GM18907 (cell line): ENCODE measurements at regions not wholly inside any gene's neighbourhood (a gene's known extent, or its start where the extent isn't known, plus 50 kb on each side); places are given as distances from the start of the nearest gene placed in this dataset.

Experiments used
- ATAC-seq: cut with Tn5 transposase; IDR thresholded peaks from one replicate; pipeline ENCODE4 v1.9.1; 2021; ENCODE audit warnings: mild to moderate bottlenecking, moderate library complexity; ENCODE audit not compliant: unreplicated experiment

GRCh38 chr5:166992874-166993722 lies 1298.3 kb upstream of the WWC1 start:
- ATAC-seq: no peak

- ATAC-seq: no peak
These were observed 1297.2 kb upstream of the WWC1 start for GRCh38 chr5:166994226-166994625.

GRCh38 chr5:167001246-167001645 lies 1290.2 kb upstream of the WWC1 start:
- no peak for ATAC-seq

- no peak for ATAC-seq
These were observed 1282.7 kb upstream of the WWC1 start for GRCh38 chr5:167008705-167009104.

GRCh38 chr5:167011196-167011595 lies 1280.2 kb upstream of the WWC1 start:
- no peak for ATAC-seq

GRCh38 chr5:167012123-167013034 lies 1279.1 kb upstream of the WWC1 start:
- ATAC-seq: no peak

- no peak for ATAC-seq
These were observed 1276.9 kb upstream of the WWC1 start for GRCh38 chr5:167014401-167015056.

- no peak for ATAC-seq
These were observed 1271.0 kb upstream of the WWC1 start for GRCh38 chr5:167020418-167020817.

GRCh38 chr5:167029488-167029887 lies 1262.0 kb upstream of the WWC1 start:
- no peak for ATAC-seq

GRCh38 chr5:167030500-167031120 lies 1260.8 kb upstream of the WWC1 start:
- no peak for ATAC-seq

- no peak for ATAC-seq
These were observed 1254.9 kb upstream of the WWC1 start for GRCh38 chr5:167036585-167036984.

- ATAC-seq: no peak
These were observed 1242.3 kb upstream of the WWC1 start for GRCh38 chr5:167049043-167049663.

GRCh38 chr5:167049771-167050567 lies 1241.5 kb upstream of the WWC1 start:
- ATAC-seq: no peak

- no peak for ATAC-seq
These were observed 1240.7 kb upstream of the WWC1 start for GRCh38 chr5:167050568-167051401.

GRCh38 chr5:167051402-167051768 lies 1240.1 kb upstream of the WWC1 start:
- no peak for ATAC-seq

- ATAC-seq: no peak
These were observed 1238.7 kb upstream of the WWC1 start for GRCh38 chr5:167052791-167053190.

GRCh38 chr5:167057665-167058064 lies 1233.8 kb upstream of the WWC1 start:
- ATAC-seq: no peak

GRCh38 chr5:167061695-167062094 lies 1229.8 kb upstream of the WWC1 start:
- ATAC-seq: no peak

GRCh38 chr5:167063116-167063515 lies 1228.3 kb upstream of the WWC1 start:
- no peak for ATAC-seq
